HL-60 (cell line): ENCODE measurements at regions not wholly inside any gene's neighbourhood (a gene's known extent, or its start where the extent isn't known, plus 50 kb on each side); places are given as distances from the start of the nearest gene placed in this dataset.

Experiments
- CTCF ChIP-seq: IDR thresholded peaks from one replicate; pipeline ENCODE4 v1.5.1; 2011; ENCODE audit warnings: low read length, control low read depth, inconsistent platforms; ENCODE audit not compliant: insufficient read depth
- GABPA ChIP-seq: IDR thresholded peaks from 2 replicates; pipeline ENCODE4 v1.6.1; 2012; ENCODE audit warnings: low read depth
- POLR2AphosphoS5 ChIP-seq: IDR thresholded peaks from 2 replicates; pipeline ENCODE4 v1.6.1; 2012; ENCODE audit warnings: low read depth
- REST ChIP-seq: IDR thresholded peaks from 2 replicates; pipeline ENCODE4 v1.6.1; 2012; ENCODE audit warnings: low read depth; ENCODE audit not compliant: insufficient replicate concordance
- SPI1 ChIP-seq: IDR thresholded peaks from 2 replicates; pipeline ENCODE4 v1.6.1; 2012; ENCODE audit warnings: low read depth, mild to moderate bottlenecking, borderline replicate concordance

GRCh38 chr9:82342046-82342445 lies 353.5 kb downstream of the SPATA31D1 start:
- TF ChIP-seq CTCF (no peak), POLR2AphosphoS5 (no peak), REST (no peak), GABPA (no peak), SPI1 (no peak)
